Endodermal cell (in vitro differentiated cells): ENCODE measurements at regions not wholly inside any gene's neighbourhood (a gene's known extent, or its start where the extent isn't known, plus 50 kb on each side); places are given as distances from the start of the nearest gene placed in this dataset.

Source experiments
- DNase-seq: peaks from one replicate; pipeline ENCODE4 v3.0.0-alpha.2; 2017
- H3K27ac ChIP-seq: 2 replicates; pipeline ENCODE4 v1.5.1; 2013; ENCODE audit warnings: mild to moderate bottlenecking, low read depth, low read length, moderate library complexity
- H3K27me3 ChIP-seq: 2 replicates; pipeline ENCODE4 v1.6.1; 2013; ENCODE audit warnings: mild to moderate bottlenecking, low read length, moderate library complexity; ENCODE audit not compliant: insufficient read depth, control insufficient read depth, poor library complexity, severe bottlenecking
- H3K36me3 ChIP-seq: 2 replicates; pipeline ENCODE4 v1.7.0; 2013; ENCODE audit warnings: mild to moderate bottlenecking, low read length, moderate library complexity; ENCODE audit not compliant: control insufficient read depth, insufficient read depth
- H3K4me1 ChIP-seq: one replicate; pipeline ENCODE4 v1.7.0; 2013; ENCODE audit warnings: low read length; ENCODE audit not compliant: control insufficient read depth, insufficient read depth
- H3K4me3 ChIP-seq: 2 replicates; pipeline ENCODE4 v1.5.1; 2013; ENCODE audit warnings: mild to moderate bottlenecking, low read length, moderate library complexity
- H3K9ac ChIP-seq: 2 replicates; pipeline ENCODE4 v1.6.1; 2013; ENCODE audit warnings: mild to moderate bottlenecking, low read length, moderate library complexity; ENCODE audit not compliant: poor library complexity, severe bottlenecking; ENCODE audit errors: extremely low read depth
- H3K9me3 ChIP-seq: 2 replicates; pipeline ENCODE4 v1.6.1; 2013; ENCODE audit warnings: mild to moderate bottlenecking, low read length, moderate library complexity; ENCODE audit not compliant: control insufficient read depth
- H3K27ac Mint-ChIP-seq: 2 replicates; pipeline ENCODE4 v1.8.0; 2020; ENCODE audit warnings: mixed read lengths
- H3K27me3 Mint-ChIP-seq: 2 replicates; pipeline ENCODE4 v1.8.0; 2021; ENCODE audit warnings: mild to moderate bottlenecking, mixed read lengths; ENCODE audit not compliant: insufficient read depth
- H3K36me3 Mint-ChIP-seq: 2 replicates; pipeline ENCODE4 v1.8.0; 2020; ENCODE audit warnings: low read depth, mixed read lengths
- H3K4me1 Mint-ChIP-seq: 2 replicates; pipeline ENCODE4 v1.8.0; 2020; ENCODE audit warnings: mixed read lengths
- H3K4me3 Mint-ChIP-seq: 2 replicates; pipeline ENCODE4 v1.8.0; 2020; ENCODE audit warnings: mild to moderate bottlenecking, moderate library complexity, mixed read lengths
- H3K9me3 Mint-ChIP-seq: 2 replicates; pipeline ENCODE4 v1.8.0; 2020; ENCODE audit warnings: mild to moderate bottlenecking, mixed read lengths
- CTCF ChIP-seq: fragments of 200-600 bp; sonication (generic); conservative IDR thresholded peaks from 2 replicates; pipeline ENCODE4 v1.5.0; 2021; ENCODE audit warnings: antibody characterized with exemption, mild to moderate bottlenecking
- WGBS, 2 experiments: methylation state at CpG; one replicate each; pipeline versions ENCODE4 v1.1.5 to v1.1.7; 2013; ENCODE audit warnings: missing lambda C conversion rate in 2 of 2, mixed read lengths in 1 of 2; ENCODE audit not compliant: insufficient coverage in 1 of 2, insufficient read length in 1 of 2; 5-methylcytosine and 5-hydroxymethylcytosine counted together

GRCh38 chr4:145315811-145316225, 135.4 kb upstream of the OTUD4 start:
- Mint-ChIP-seq H3K4me3 (no peak overlapping the region), H3K27ac (no peak overlapping the region), H3K9me3 (no peaks in the 10 kb centered on the region), H3K4me1 (peaks cover 2% of the 10 kb centered on the region), H3K36me3 (no peaks in the 10 kb centered on the region), H3K27me3 (peaks cover 12% of the 10 kb centered on the region)
- Histone ChIP-seq H3K27me3 (peaks cover 11% of the 10 kb centered on the region), H3K9me3 (no peaks in the 10 kb centered on the region), H3K27ac (no peak overlapping the region), H3K4me3 (no peak overlapping the region), H3K4me1 (no peaks in the 10 kb centered on the region), H3K36me3 (no peaks in the 10 kb centered on the region), H3K9ac (no peak overlapping the region)
- DNase-seq = no peak
- no peak for TF ChIP-seq CTCF

GRCh38 chr4:145308598-145308997, 128.2 kb upstream of the OTUD4 start:
- H3K27me3 Mint-ChIP-seq = no peaks in the 10 kb centered on the region
- Histone ChIP-seq H3K9me3 (no peaks in the 10 kb centered on the region), H3K27ac (no peak overlapping the region), H3K9ac (no peak overlapping the region), H3K36me3 (no peaks in the 10 kb centered on the region), H3K27me3 (no peaks in the 10 kb centered on the region), H3K4me1 (no peaks in the 10 kb centered on the region), H3K4me3 (no peak overlapping the region)
- no peak overlapping the region for H3K4me3 Mint-ChIP-seq
- peaks cover 2% of the 10 kb centered on the region for H3K4me1 Mint-ChIP-seq
- H3K9me3 Mint-ChIP-seq = no peaks in the 10 kb centered on the region
- no peak overlapping the region for H3K27ac Mint-ChIP-seq
- WGBS, 2 experiments = 80 to 87% methylated on average over 1 to 3 of the region's 3 CpGs
- no peaks in the 10 kb centered on the region for H3K36me3 Mint-ChIP-seq
- no peak for TF ChIP-seq CTCF
- no peak for DNase-seq

- H3K27me3 Mint-ChIP-seq = no peaks in the 10 kb centered on the region
- H3K27ac Mint-ChIP-seq = no peak overlapping the region
- H3K4me1 Mint-ChIP-seq = peaks cover 2% of the 10 kb centered on the region
- TF ChIP-seq CTCF = no peak
- H3K36me3 ChIP-seq = no peaks in the 10 kb centered on the region
- no peak overlapping the region for H3K4me3 ChIP-seq
- no peaks in the 10 kb centered on the region for H3K9me3 ChIP-seq
- H3K4me3 Mint-ChIP-seq = no peak overlapping the region
- 95 to 100% methylated on average over 2 to 3 of the region's 4 CpGs for WGBS, 2 experiments
- no peak overlapping the region for H3K27ac ChIP-seq
- H3K4me1 ChIP-seq = no peaks in the 10 kb centered on the region
- no peak overlapping the region for H3K9ac ChIP-seq
- no peaks in the 10 kb centered on the region for H3K36me3 Mint-ChIP-seq
- H3K27me3 ChIP-seq = no peaks in the 10 kb centered on the region
- H3K9me3 Mint-ChIP-seq = no peaks in the 10 kb centered on the region
- no peak for DNase-seq
Measured at GRCh38 chr4:145307763-145308430, 127.5 kb upstream of the OTUD4 start.
